ENCODE measurements at regions not wholly inside any gene's neighbourhood (a gene's known extent, or its start where the extent isn't known, plus 50 kb on each side); places are given as distances from the start of the nearest gene placed in this dataset.

DNA sequence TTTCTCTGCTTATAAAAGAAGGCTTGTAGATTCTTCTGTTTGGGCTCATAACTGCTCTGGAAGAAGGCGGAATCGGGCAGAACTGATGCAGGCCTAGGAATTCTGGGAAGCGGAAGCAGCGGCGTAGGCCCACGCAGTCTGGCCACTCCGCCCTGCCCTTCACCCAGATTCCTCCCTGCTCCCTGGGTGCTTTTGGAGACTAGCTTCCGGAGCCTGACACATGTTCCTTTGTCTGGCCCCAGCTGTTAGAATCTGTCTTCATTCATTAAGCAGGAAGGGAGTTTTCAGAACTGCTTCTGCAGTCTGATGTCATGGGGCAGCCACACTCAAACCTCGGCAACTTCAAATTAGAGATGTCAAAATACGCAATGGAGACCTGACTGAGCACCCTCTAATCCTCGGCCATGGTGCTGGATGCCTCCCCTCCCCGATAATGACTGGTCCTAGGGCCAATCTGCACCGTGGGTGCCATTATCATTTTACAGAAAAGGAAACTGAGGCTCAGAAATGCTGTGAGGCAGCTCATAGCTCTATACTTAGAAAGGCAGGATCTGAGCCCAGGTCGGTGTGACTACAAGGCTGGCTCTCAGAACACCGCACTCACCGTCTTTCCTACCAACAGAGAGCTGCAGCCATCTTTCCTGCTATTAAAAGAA lies 275.7 kb downstream of the MYCN start (continued):
- TF ChIP-seq SIRT6 (IDR thresholded peaks at IDR 0.05; ENCODE audit: low read length) (no peak), EP300 (IDR thresholded peaks at IDR 0.05; ENCODE audit: borderline replicate concordance in 1 of 2, low read depth in 2 of 2, low read length in 2 of 2) (no peak), RAD21 (IDR thresholded peaks at IDR 0.05 in 1 of 2, conservative IDR thresholded peaks at IDR 0.05 in 1 of 2; ENCODE audit: low read depth in 2 of 2, low read length in 2 of 2) (no peak), PHF8 (conservative IDR thresholded peaks at IDR 0.05; ENCODE audit: low read depth, low read length) (no peak), SIX5 (IDR thresholded peaks at IDR 0.05; ENCODE audit: low read depth, low read length) (no peak), NRF1 (IDR thresholded peaks at IDR 0.05; ENCODE audit: low read depth, low read length) (no peak), KDM5A (IDR thresholded peaks at IDR 0.05; ENCODE audit: low read length) (no peak)

Data from H1 (cell line).